Upper lobe of left lung (tissue), 4 donors: ENCODE measurements at regions not wholly inside any gene's neighbourhood (a gene's known extent, or its start where the extent isn't known, plus 50 kb on each side); places are given as distances from the start of the nearest gene placed in this dataset.

Source experiments
- EP300 ChIP-seq, 4 donors: sonication (generic); formaldehyde crosslinking; IDR thresholded peaks; one replicate each; pipeline ENCODE4 v1.5.1; 2017; ENCODE audit warnings: antibody characterized with exemption in 4 of 4, control low read depth in 2 of 4
- POLR2A ChIP-seq, 4 donors: fragments of 450-650 bp; IDR thresholded peaks; one replicate each; pipeline ENCODE4 v1.5.1; 2016 to 2017; ENCODE audit warnings: antibody characterized with exemption in 4 of 4, mild to moderate bottlenecking in 2 of 4
- POLR2AphosphoS5 ChIP-seq, 2 donors: sonication (generic); formaldehyde crosslinking; IDR thresholded peaks; one replicate each; pipeline ENCODE4 v1.5.1; 2017; ENCODE audit warnings: antibody characterized with exemption in 2 of 2
- TF ChIP-seq, protein P1 (sequence below), 6 experiments: fragments of 450-650 bp in 4 of 6; fragments of 200-600 bp in 2 of 6; sonication (generic) in 2 of 6; IDR thresholded peaks; one replicate each; pipeline ENCODE4 v1.5.1; 2016 to 2019; ENCODE audit warnings: antibody characterized with exemption in 6 of 6

DNA sequence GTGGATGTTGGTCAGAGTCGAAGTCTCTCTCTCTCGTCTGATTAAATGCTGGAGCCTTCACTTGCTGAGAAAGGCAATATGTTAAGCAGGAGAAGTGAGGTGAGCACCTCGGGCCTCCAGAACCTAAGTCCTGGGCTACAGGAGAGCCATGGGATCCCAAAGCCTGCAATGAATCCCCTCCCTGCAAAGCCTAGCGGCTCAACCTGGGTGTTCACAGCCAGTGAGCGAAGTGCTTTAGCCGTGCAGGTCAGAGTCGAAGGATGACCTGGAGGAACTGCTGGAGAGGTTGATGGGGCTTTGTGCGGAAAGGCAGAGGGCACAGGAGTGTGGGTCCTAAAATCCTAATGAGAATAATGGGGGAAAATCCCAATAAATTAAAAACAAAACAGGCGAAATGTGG lies 267.8 kb downstream of the ENGASE start:
- TF ChIP-seq, protein P1, sequence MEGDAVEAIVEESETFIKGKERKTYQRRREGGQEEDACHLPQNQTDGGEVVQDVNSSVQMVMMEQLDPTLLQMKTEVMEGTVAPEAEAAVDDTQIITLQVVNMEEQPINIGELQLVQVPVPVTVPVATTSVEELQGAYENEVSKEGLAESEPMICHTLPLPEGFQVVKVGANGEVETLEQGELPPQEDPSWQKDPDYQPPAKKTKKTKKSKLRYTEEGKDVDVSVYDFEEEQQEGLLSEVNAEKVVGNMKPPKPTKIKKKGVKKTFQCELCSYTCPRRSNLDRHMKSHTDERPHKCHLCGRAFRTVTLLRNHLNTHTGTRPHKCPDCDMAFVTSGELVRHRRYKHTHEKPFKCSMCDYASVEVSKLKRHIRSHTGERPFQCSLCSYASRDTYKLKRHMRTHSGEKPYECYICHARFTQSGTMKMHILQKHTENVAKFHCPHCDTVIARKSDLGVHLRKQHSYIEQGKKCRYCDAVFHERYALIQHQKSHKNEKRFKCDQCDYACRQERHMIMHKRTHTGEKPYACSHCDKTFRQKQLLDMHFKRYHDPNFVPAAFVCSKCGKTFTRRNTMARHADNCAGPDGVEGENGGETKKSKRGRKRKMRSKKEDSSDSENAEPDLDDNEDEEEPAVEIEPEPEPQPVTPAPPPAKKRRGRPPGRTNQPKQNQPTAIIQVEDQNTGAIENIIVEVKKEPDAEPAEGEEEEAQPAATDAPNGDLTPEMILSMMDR (IDR thresholded peaks at IDR 0.05) = no peak
- TF ChIP-seq POLR2AphosphoS5 (IDR thresholded peaks at IDR 0.05) (no peak), POLR2A (IDR thresholded peaks at IDR 0.05) (no peak), EP300 (IDR thresholded peaks at IDR 0.05) (no peak)
